Heart left ventricle (tissue), 13 donors: ENCODE measurements at regions not wholly inside any gene's neighbourhood (a gene's known extent, or its start where the extent isn't known, plus 50 kb on each side); places are given as distances from the start of the nearest gene placed in this dataset.

Source experiments
- POLR2A ChIP-seq, 2 donors: fragments of 450-650 bp; IDR thresholded peaks; one replicate each; pipeline ENCODE4 v1.6.1; 2017; ENCODE audit warnings: antibody characterized with exemption in 2 of 2, mild to moderate bottlenecking in 2 of 2, moderate library complexity in 2 of 2
- TF ChIP-seq, protein P1 (sequence below), 12 donors: fragments of 200-600 bp; sonication (generic) in 4 of 12; IDR thresholded peaks; one replicate each; pipeline versions ENCODE4 v1.5.0 to v1.8.0; 2018 to 2022; ENCODE audit warnings: antibody characterized with exemption in 12 of 12, mild to moderate bottlenecking in 5 of 12
- donor health status: ischemic (EF 13 %, LVEDD 7.1; RV severe dilation, severe dysfunction).
- donor health status: DM: no; HTN: yes; CAD: no.
- donor health status: DM: no; HTN: no; CAD: no.
- donor health status: ischemic (EF 25% LVEDD 6.9; RV normal size, moderate dysfunction).
- donor health status: ischemic (EF 25% LVEDD 5.7; RV mildly dilated, moderate dysfunction).
- donor health status: ischemic (EF 35%, LVEDD 5.7; RV mildly dilated, moderate dysfunction).
- donor health status: nonischemic (EF 11% LVEDD 7.7; RV severe dilation, severe dysfunction).
- donor health status: DM: yes; HTN: yes; CAD: no.
- donor health status: PGD.
- donor health status: ischemic (EF 29% LVEDD 5.4; RV normal size, mild dysfunction).
- donor health status: nonischemic (EF 23%, LVEDD 6.1; RV moderate dilation, normal function).

DNA sequence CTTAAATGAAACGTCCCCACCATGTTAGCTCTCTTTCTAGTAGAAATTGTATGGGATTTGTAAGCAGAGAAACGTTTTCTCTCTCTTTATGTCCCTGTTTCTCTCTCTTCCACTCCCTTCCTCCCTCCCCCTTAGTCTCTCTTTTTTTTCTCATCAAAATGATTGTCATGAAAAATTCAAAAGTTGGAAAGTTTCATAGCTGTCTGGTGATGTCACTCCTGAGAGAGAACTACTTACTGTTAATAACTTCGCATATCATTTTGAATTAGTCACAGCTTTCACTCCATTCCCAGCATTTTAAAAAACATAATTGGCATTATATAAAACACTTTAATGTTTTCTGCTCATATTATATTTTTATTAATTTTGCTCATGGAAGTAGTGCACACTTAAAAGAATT is 331.1 kb downstream of the C3orf38 start:
- no peak for TF ChIP-seq POLR2A (IDR thresholded peaks at IDR 0.05)
- TF ChIP-seq, protein P1, sequence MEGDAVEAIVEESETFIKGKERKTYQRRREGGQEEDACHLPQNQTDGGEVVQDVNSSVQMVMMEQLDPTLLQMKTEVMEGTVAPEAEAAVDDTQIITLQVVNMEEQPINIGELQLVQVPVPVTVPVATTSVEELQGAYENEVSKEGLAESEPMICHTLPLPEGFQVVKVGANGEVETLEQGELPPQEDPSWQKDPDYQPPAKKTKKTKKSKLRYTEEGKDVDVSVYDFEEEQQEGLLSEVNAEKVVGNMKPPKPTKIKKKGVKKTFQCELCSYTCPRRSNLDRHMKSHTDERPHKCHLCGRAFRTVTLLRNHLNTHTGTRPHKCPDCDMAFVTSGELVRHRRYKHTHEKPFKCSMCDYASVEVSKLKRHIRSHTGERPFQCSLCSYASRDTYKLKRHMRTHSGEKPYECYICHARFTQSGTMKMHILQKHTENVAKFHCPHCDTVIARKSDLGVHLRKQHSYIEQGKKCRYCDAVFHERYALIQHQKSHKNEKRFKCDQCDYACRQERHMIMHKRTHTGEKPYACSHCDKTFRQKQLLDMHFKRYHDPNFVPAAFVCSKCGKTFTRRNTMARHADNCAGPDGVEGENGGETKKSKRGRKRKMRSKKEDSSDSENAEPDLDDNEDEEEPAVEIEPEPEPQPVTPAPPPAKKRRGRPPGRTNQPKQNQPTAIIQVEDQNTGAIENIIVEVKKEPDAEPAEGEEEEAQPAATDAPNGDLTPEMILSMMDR (IDR thresholded peaks at IDR 0.05): no peak
